ENCODE measurements at regions not wholly inside any gene's neighbourhood (a gene's known extent, or its start where the extent isn't known, plus 50 kb on each side); places are given as distances from the start of the nearest gene placed in this dataset.

DNA sequence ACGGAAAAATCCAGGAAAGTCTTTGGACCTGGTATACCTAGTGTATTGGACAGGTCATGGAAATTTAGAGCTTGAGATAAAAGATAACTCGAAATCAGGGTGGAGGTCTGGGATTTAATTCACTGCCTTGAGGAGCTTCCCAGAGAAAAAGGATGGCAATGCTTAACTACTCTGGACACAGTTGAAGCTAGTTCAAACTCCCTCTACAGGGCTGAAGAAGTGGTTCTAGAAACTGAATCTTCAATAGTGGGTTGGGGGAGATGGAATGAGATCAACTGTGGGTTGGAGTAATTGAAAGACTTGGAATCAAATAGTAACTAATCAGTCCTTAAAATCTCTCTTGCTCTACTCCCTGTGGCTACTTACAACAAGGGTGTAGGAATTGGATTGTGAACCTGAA is 600.1 kb downstream of the IRS1 start:
- no peak for TF ChIP-seq EZH2phosphoT487 (IDR thresholded peaks at IDR 0.05; ENCODE audit: insufficient read depth, low read depth)
- no peak for TF ChIP-seq EZH2 (IDR thresholded peaks at IDR 0.05; ENCODE audit: insufficient read depth, poor library complexity, severe bottlenecking)

Measured in GM23248 (cell line).